HG03039 (cell line): ENCODE measurements at regions not wholly inside any gene's neighbourhood (a gene's known extent, or its start where the extent isn't known, plus 50 kb on each side); places are given as distances from the start of the nearest gene placed in this dataset.

Experiments
- ATAC-seq: cut with Tn5 transposase; IDR thresholded peaks from one replicate; pipeline ENCODE4 v1.9.1; 2021; ENCODE audit warnings: mild to moderate bottlenecking, moderate library complexity; ENCODE audit not compliant: unreplicated experiment

- ATAC-seq = no peak
These were observed 264.6 kb upstream of the CLNK start for GRCh38 chr4:10949039-10949733.

GRCh38 chr4:10947898-10948297 lies 263.3 kb upstream of the CLNK start:
- no peak for ATAC-seq

GRCh38 chr4:10944321-10944720 lies 259.8 kb upstream of the CLNK start:
- ATAC-seq = no peak

GRCh38 chr4:10942156-10942555 lies 257.6 kb upstream of the CLNK start:
- no peak for ATAC-seq

- ATAC-seq = no peak
These were observed 245.2 kb upstream of the CLNK start for GRCh38 chr4:10929818-10930217.

GRCh38 chr4:10925996-10926395 lies 241.4 kb upstream of the CLNK start:
- no peak for ATAC-seq

- ATAC-seq = no peak
These were observed 239.7 kb upstream of the CLNK start for GRCh38 chr4:10924274-10924673.

GRCh38 chr4:10917566-10917965 lies 233.0 kb upstream of the CLNK start:
- no peak for ATAC-seq

GRCh38 chr4:10898072-10898471 lies 213.5 kb upstream of the CLNK start:
- no peak for ATAC-seq

- ATAC-seq = no peak
These were observed 212.5 kb upstream of the CLNK start for GRCh38 chr4:10897076-10897475.

- no peak for ATAC-seq
These were observed 208.8 kb upstream of the CLNK start for GRCh38 chr4:10893395-10893794.

GRCh38 chr4:10891866-10892265 lies 207.3 kb upstream of the CLNK start:
- ATAC-seq = no peak

- ATAC-seq = no peak
These were observed 205.3 kb upstream of the CLNK start for GRCh38 chr4:10889819-10890218.

- no peak for ATAC-seq
These were observed 195.0 kb upstream of the CLNK start for GRCh38 chr4:10879411-10880110.

GRCh38 chr4:10878861-10879260 lies 194.3 kb upstream of the CLNK start:
- ATAC-seq = no peak

- ATAC-seq = no peak
These were observed 192.5 kb upstream of the CLNK start for GRCh38 chr4:10877076-10877475.

GRCh38 chr4:10875144-10875799 lies 190.7 kb upstream of the CLNK start:
- no peak for ATAC-seq

GRCh38 chr4:10873809-10874208 lies 189.2 kb upstream of the CLNK start:
- ATAC-seq = no peak

- no peak for ATAC-seq
These were observed 188.4 kb upstream of the CLNK start for GRCh38 chr4:10872833-10873517.

- no peak for ATAC-seq
These were observed 182.1 kb upstream of the CLNK start for GRCh38 chr4:10866666-10867065.

GRCh38 chr4:10861036-10861435 lies 176.5 kb upstream of the CLNK start:
- ATAC-seq = no peak
